ENCODE measurements at regions not wholly inside any gene's neighbourhood (a gene's known extent, or its start where the extent isn't known, plus 50 kb on each side); places are given as distances from the start of the nearest gene placed in this dataset.
"Not testable (repeated sequence)": the region's sequence is repeated elsewhere in the genome, so short reads cannot be mapped to it uniquely, and the experiment has no call there.

- DNase-seq: no peak
Observed at GRCh38 chr11:97461934-97462333, 1072.1 kb downstream of the JRKL start.

GRCh38 chr11:97463891-97464290 is 1074.1 kb downstream of the JRKL start:
- DNase-seq: no peak

GRCh38 chr11:97471480-97471879 is 1081.7 kb downstream of the JRKL start:
- no peak for DNase-seq

- no peak for DNase-seq
Observed at GRCh38 chr11:97487387-97487786, 1097.6 kb downstream of the JRKL start.

GRCh38 chr11:97498891-97499290 is 1109.1 kb downstream of the JRKL start:
- no peak for DNase-seq

- DNase-seq: no peak
Observed at GRCh38 chr11:97502201-97502600, 1112.4 kb downstream of the JRKL start.

GRCh38 chr11:97506076-97506759 is 1116.4 kb downstream of the JRKL start:
- no peak for DNase-seq

- DNase-seq: no peak
Observed at GRCh38 chr11:97514446-97514845, 1124.6 kb downstream of the JRKL start.

GRCh38 chr11:97516688-97517087 is 1126.9 kb downstream of the JRKL start:
- DNase-seq: no peak

GRCh38 chr11:97525273-97525672 is 1135.5 kb downstream of the JRKL start:
- no peak for DNase-seq

- no peak for DNase-seq
Observed at GRCh38 chr11:97537407-97538150, 1147.8 kb downstream of the JRKL start.

GRCh38 chr11:97544431-97544830 is 1154.6 kb downstream of the JRKL start:
- no peak for DNase-seq

- no peak for DNase-seq
Observed at GRCh38 chr11:97548280-97548679, 1158.5 kb downstream of the JRKL start.

- DNase-seq: no peak
Observed at GRCh38 chr11:97557399-97557798, 1167.6 kb downstream of the JRKL start.

GRCh38 chr11:97567801-97568200 is 1178.0 kb downstream of the JRKL start:
- no peak for DNase-seq

- no peak for DNase-seq
Observed at GRCh38 chr11:97570636-97571035, 1180.8 kb downstream of the JRKL start.

GRCh38 chr11:97573771-97574170 is 1184.0 kb downstream of the JRKL start:
- not testable (repeated sequence) for DNase-seq

GRCh38 chr11:97574976-97575665 is 1185.3 kb downstream of the JRKL start:
- no peak for DNase-seq

- no peak for DNase-seq
Observed at GRCh38 chr11:97607291-97608000, 1217.6 kb downstream of the JRKL start.

GRCh38 chr11:97610000-97610399 is 1220.2 kb downstream of the JRKL start:
- DNase-seq: no peak

GRCh38 chr11:97610854-97611253 is 1221.0 kb downstream of the JRKL start:
- no peak for DNase-seq

- no peak for DNase-seq
Observed at GRCh38 chr11:97611345-97611744, 1221.5 kb downstream of the JRKL start.

- no peak for DNase-seq
Observed at GRCh38 chr11:97614606-97615005, 1224.8 kb downstream of the JRKL start.
